Nephron progenitor cell (in vitro differentiated cells): ENCODE measurements at regions not wholly inside any gene's neighbourhood (a gene's known extent, or its start where the extent isn't known, plus 50 kb on each side); places are given as distances from the start of the nearest gene placed in this dataset.

Experiments
- DNase-seq: peaks from one replicate; pipeline ENCODE4 v3.0.0; 2021
- H3K27ac Mint-ChIP-seq: 2 replicates; pipeline ENCODE4 v1.8.0; 2021; ENCODE audit warnings: mild to moderate bottlenecking, moderate library complexity, mixed read lengths
- H3K27me3 Mint-ChIP-seq: 2 replicates; pipeline ENCODE4 v1.8.0; 2021; ENCODE audit warnings: mild to moderate bottlenecking, low read depth, mixed read lengths; ENCODE audit not compliant: poor library complexity
- H3K36me3 Mint-ChIP-seq: 2 replicates; pipeline ENCODE4 v1.8.0; 2021; ENCODE audit warnings: low read depth, mixed read lengths
- H3K4me1 Mint-ChIP-seq: 2 replicates; pipeline ENCODE4 v1.8.0; 2021; ENCODE audit warnings: mixed read lengths
- H3K4me3 Mint-ChIP-seq: 2 replicates; pipeline ENCODE4 v1.8.0; 2021; ENCODE audit warnings: mild to moderate bottlenecking, moderate library complexity, mixed read lengths
- H3K9me3 Mint-ChIP-seq: 2 replicates; pipeline ENCODE4 v1.8.0; 2021; ENCODE audit warnings: mild to moderate bottlenecking, moderate library complexity, mixed read lengths
- CTCF ChIP-seq: fragments of 200-600 bp; sonication (generic); IDR thresholded peaks from 2 replicates; pipeline ENCODE4 v1.5.0; 2021; ENCODE audit warnings: antibody characterized with exemption

DNA sequence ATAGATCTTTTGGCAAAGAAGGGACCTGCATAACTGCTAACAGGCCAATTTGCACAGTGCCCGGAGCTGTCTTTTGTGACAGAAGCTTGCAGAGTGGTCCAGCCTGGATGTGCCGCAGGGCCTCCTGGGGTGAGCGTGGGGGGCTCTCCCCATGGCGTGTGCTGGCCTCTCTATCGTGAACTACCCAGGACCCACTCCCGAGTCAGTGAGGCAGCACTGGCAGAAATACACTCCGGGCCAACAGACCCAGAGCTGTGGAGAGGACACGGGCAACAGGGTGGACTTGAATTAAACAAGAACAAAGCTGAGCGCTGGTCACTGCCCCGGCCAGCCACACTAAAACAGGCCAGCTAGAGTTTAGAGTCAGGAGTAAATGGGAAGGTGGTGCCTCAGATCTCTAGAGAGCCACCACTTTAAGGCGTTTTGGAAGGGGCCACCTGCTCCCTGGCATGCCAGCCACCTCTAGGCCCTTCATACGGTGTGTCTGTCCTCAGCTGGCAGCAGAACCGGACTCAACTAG lies 152.1 kb downstream of the KLF13 start:
- TF ChIP-seq CTCF, result no peak
- Mint-ChIP-seq H3K27me3 (peaks cover 29% of the 10 kb centered on the region), H3K36me3 (peaks cover 4% of the 10 kb centered on the region), H3K9me3 (peaks cover 4% of the 10 kb centered on the region), H3K4me3 (no peak overlapping the region), H3K4me1 (peaks cover 14% of the 10 kb centered on the region), H3K27ac (no peak overlapping the region)
- no peak for DNase-seq

DNA sequence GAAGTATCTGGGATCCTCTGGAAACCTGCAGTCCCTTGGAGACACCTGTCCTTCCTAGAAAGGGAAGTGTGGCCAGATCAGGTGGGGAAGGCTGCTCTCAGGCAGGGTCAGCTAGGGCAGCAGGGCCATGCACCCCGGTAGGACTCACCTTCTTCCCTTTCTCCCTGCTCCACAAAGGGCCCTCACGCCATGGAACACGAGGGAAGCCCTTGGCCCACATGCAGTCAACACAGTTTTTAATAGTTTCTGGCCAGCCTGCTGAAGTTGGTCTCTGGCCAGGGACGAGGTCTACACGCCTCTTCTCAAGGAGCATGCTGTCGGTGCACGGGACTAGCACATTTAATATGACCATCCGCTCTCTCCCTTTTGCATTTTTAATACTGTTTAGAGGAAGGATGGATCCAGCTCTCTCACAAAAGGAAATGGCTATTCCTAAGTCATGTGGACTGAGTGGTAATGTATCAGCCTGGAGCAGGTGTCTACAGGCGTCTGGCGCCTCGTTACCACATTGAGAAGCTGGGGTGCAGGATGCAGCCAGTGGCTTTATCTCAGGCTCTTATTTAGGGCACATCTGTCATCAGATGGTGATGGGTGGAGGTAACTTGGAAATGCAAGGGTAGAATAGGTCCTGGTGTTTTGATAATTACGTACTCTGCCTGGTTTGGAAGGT lies 153.9 kb downstream of the KLF13 start:
- no peak overlapping the region for H3K27ac Mint-ChIP-seq
- H3K36me3 Mint-ChIP-seq, result peaks cover 14% of the 10 kb centered on the region
- peaks cover 15% of the 10 kb centered on the region for H3K9me3 Mint-ChIP-seq
- peaks cover 42% of the 10 kb centered on the region for H3K27me3 Mint-ChIP-seq
- no peak for TF ChIP-seq CTCF
- DNase-seq, result no peak
- no peaks in the 10 kb centered on the region for H3K4me1 Mint-ChIP-seq
- no peak overlapping the region for H3K4me3 Mint-ChIP-seq

DNA sequence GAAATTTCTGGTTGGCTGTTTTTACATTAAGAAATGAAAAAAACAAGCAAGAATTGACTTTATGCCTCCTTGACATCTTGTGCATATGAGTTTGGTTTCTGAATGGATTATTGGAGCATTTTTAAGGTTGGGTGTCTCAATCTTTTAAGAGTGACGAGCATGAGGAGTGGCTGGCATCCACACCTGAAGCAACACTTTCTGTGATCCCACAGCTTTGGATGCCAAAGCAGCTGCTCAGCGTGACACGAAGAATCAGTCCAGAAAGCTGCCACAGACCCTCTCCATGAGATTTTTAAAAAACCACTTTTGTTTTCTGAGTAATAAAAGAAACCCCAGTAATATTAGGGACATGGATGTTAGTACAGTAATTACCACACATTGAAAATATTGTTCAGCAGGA lies 154.5 kb downstream of the KLF13 start:
- H3K36me3 Mint-ChIP-seq, result peaks cover 14% of the 10 kb centered on the region
- peaks cover 46% of the 10 kb centered on the region for H3K27me3 Mint-ChIP-seq

DNA sequence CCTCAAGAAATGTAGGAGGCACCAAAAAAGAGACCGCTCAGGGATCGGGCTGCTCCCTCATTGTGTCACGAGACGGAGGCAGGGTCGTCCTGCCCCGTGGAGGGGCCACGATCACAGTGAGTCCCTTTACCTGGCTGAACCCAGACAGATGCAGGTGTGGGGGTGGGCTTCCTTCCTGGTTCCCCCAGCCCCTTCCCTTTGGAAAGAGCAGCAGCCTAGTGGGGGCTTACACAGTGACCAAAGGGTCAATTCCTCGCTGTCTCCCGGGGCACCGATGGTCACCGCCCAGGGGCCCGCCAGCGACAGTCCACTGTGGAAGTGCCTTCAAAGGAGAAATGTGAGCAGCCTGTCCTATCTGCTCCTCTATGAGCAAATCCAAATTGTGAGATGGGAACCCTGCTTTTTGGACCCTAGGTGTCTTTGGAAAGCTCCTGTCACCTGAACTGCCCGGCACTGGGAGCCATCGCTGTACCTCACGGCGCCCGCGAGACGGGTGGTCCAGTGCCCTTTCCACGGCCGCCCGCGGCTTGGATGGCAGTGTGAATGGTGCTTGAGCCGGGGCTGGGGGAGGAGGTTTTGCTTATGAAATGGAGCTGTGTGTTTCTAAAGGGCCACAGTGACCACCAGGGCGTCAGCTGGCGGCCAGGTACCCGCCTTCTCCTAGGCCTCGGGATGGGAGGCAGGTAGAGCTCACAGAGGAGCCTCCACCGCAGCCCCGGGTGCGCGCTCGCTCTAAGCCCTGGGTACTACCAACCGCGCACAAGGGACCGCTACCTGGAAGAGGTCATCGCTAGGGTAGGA lies 155.7 kb downstream of the KLF13 start:
- no peaks in the 10 kb centered on the region for H3K4me1 Mint-ChIP-seq
- no peak overlapping the region for H3K4me3 Mint-ChIP-seq
- no peak for TF ChIP-seq CTCF
- H3K36me3 Mint-ChIP-seq, result peaks cover 14% of the 10 kb centered on the region
- no peak for DNase-seq
- no peak overlapping the region for H3K27ac Mint-ChIP-seq
- H3K9me3 Mint-ChIP-seq, result peaks cover 15% of the 10 kb centered on the region
- peaks cover 48% of the 10 kb centered on the region for H3K27me3 Mint-ChIP-seq

More for the DNA sequence above, 154.5 kb downstream of the KLF13 start:
- H3K4me3 Mint-ChIP-seq, result no peak overlapping the region
- no peak overlapping the region for H3K27ac Mint-ChIP-seq
- peaks cover 15% of the 10 kb centered on the region for H3K9me3 Mint-ChIP-seq
- TF ChIP-seq CTCF, result no peak
- no peaks in the 10 kb centered on the region for H3K4me1 Mint-ChIP-seq
- DNase-seq, result no peak

DNA sequence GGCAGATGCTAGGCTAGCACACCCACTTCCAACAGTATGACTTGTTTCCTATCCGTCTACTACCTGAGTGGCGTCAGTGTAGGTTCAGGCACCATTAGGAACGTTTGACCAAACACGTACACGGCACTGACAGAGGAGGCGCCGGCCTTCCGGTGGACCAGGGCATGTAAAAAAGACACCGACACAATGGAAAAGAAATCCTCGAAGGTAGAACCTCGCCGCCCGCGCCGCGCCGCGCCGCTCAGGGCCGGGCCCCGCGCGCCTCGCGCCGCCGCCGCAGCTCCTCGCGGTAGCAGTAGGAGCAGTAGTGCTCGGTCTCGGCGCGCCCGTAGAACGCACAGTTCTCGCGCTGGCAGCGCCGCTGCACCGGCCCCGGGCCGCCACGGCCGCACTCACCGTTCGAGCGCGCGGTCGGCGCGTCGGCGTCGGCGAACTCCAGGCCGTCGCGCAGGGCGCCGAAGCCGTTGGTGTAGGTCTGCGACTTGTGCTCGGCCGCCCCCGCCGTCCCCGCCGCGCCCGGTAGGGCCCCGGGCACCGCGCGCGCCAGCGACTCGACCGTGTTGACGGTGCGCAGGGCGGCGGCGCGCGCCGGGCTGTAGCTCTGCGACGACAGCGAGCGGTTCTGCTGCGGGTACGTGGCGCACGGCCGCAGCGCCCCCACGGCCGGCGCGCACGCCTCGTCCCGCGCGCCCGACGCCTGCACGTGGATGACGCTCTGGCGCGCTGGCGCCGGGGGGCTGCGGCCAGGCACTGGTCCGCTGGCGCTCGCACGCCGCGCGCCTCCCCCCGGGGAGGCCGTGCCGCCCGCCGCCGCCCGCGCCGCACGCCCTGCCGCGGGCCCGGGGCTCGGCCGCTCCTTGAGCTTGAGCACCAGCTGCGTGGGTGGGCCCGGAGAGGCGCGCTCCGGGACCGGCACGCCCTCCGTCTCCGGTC lies 156.7 kb downstream of the KLF13 start:
- TF ChIP-seq CTCF, result no peak
- Mint-ChIP-seq H3K4me3 (peak overlapping the region; percentile 74), H3K9me3 (peaks cover 15% of the 10 kb centered on the region), H3K27ac (no peak overlapping the region), H3K36me3 (peaks cover 14% of the 10 kb centered on the region), H3K4me1 (peaks cover under 1% of the 10 kb centered on the region), H3K27me3 (peaks cover 48% of the 10 kb centered on the region)
- DNase-seq, result peak; percentile 38
